NCI-H2081 (cell line): ENCODE measurements at regions not wholly inside any gene's neighbourhood (a gene's known extent, or its start where the extent isn't known, plus 50 kb on each side); places are given as distances from the start of the nearest gene placed in this dataset.
"Not testable (repeated sequence)": the region's sequence is repeated elsewhere in the genome, so short reads cannot be mapped to it uniquely, and the experiment has no call there.

Experiments
- DNase-seq, 2 experiments: peaks; one replicate each; lab custom pipeline; 2025; lab: John Stamatoyannopoulos, UW

DNA sequence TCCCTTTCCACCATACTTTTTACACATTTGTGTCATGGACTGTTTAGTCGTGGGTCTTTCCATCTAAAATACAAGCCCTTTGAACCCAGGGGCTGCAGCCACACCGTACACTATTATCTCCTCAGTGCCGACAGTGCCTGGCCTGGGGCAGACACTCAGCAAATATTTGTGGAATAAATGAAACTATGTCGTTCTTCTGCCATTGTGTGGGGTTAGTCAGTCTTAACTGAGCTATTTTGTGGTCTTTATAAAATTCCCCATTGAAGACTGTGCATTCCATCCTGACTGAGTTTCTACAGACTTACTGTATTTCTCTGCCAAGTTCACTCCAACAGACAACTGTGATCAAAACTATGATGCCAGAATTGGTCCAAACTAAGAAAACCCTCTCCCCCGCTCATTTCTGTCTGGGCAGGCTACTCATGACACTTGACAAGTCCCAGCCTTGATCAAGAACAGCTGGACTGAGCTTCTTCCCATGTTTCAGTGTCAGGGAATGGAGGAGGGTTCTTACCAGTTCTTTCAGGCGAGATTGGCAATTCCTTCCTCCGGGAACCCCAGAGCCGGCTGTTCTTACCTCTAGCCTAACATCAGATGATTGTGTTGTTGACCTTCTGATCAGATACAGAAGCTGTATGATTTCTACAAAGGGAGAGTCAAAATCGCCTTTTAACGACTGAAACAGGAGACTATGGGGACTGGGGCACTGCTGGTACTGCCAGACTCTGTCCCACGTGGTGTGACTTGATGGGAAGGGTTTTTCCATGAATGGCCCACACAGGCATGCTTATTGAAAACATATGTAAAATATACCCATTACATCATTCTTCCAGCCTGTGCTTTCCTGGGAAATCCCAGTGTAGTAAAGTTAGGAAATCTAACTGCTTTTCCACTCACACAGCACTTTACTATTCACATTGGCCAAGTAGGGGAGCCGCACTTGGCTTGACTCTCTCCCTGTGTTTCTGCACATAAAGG, 77.4 kb upstream of the NPAS2 start:
- no peak for DNase-seq

DNA sequence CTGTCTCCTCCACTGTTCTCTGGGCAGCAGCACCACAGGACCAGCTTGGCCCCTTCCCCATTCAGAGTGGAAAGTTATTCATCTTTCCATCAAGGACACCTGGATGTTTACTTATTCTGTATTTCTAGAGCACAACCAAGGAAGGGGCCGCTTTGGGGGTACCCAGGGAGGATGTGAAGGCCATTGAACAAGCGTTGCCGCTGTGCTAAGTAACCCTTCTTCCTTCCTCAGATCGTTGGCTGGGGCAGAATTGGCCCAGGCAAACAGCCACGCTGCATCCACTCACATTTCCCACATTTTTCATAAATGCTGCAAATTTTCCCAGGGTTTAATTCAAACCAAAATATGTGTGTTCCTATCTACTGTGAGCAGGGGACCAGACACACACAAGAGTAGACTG, 76.2 kb upstream of the NPAS2 start:
- DNase-seq, result no peak

DNA sequence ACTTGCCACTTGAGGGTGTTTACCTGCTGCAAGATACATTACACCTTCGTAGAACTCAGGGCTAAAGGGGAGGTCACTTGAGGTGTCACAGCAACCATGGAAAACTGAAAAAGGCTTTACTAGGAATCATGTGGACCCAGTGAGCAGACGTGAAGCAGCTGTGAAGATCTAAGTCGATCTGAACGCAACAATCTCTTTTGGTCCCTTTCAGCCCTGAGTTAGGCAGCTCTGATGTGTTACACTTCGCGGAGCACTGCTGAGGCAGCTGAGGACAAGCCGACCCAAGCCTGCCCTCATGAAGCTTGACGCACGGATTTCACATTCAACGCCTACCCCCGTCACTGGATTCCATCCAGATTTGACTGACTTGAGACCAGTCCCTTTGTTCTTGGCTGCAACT, 75.8 kb upstream of the NPAS2 start:
- DNase-seq, result no peak

DNA sequence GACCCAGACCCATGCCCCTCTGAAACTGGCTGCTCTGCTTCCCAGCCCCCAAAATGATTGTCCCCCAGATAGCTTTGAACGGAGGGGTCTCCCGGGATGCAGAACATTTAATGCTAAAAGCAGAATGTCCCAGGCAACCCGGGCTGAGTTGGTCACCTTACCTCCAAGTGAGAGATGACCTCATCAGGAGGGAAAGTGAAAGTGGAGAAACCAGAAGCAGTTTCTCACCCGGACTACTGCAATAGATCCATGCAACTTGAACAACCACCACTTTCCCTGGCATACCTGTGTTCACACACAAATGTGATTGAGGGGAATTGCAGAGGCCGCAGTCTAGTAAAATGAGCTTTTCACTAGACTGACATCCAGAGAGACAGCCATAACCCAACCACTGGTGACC, 75.3 kb upstream of the NPAS2 start:
- no peak for DNase-seq

DNA sequence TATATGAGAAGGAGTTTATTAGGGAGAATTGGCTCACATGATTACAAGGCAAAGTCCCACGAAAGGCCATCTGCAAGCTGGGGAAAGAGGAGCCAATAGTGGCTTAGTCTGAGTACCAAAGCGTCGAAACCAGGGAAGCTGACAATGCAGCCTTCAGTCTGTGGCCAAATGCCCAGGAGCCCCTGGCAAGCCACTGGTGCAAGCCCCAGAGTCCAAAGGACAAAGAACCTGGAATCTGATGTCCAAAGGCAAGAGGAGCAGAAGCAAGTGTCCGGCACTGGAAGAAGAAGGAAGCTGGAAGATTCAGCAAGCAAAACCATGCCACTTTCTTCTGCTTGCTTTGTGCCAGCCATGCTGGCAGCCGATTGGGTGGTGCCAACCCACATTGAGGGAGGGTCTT, 74.3 kb upstream of the NPAS2 start:
- no peak for DNase-seq

DNA sequence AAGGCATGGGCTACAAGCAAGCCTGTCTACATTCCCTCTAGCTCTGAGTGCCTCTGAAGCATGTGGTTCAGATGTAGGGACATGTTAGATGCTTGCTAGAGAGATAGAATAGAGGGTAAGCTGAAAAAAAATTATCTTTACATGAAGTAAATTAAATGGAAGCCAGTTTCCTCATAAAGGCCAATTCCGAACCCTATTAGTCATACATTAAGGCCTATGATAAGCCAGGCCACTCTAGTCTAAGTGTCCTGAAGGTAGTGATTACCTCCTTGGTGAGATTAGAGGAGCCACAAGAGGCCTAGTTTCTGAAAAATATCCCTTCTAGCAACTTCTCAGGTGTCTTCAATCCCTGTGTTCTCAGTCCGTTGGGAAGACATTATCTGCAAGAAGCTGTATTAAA, 72.4 kb upstream of the NPAS2 start:
- no peak for DNase-seq

DNA sequence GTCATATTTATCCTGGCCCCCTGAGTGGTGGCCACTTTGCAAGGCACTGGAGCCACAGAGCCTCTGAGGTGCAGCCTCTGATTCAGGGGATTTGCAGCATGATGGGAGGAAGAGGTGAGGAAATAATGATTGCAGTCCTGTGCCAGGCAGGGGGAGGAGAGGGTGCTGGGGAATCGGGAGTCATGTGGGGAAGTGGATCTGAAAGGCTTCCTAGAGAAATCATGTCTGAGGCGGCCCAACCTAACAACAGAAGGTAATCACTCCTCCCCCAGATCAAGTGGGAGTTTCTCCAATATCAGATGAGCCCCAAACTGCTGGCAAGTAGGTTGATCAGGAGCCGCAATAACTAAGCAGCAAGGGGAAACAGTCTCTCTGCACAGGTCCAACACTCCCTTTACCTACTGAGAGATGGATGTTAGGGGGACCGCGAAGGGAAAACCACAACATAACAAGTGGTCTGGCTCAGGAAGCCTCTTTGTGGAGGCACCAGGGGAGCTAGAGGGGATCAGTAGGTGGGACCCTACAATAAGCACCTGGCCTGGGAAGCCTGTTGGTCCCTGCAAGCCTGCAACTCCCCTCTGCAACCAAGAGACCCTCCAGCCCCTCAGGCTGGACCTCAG, 71.8 kb upstream of the NPAS2 start:
- no peak for DNase-seq

DNA sequence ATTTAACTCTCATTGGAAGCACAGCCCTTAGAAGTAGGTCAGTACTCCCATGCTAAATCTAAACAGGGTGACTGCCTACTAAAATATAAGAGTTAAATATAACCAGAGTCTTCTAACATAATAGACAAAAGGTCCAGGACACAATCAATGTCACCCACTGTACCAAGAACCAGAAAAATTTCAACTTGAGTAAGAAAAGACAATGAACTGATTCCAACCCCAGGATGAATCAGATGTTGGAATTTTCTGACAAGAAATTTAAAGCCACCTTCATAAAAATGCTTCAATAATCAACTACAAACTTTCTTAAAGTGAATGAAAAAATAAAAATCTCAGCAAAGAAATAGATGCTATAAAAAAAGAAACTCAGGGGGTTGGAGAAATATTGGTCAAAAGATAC, 71.3 kb upstream of the NPAS2 start:
- no peak for DNase-seq

DNA sequence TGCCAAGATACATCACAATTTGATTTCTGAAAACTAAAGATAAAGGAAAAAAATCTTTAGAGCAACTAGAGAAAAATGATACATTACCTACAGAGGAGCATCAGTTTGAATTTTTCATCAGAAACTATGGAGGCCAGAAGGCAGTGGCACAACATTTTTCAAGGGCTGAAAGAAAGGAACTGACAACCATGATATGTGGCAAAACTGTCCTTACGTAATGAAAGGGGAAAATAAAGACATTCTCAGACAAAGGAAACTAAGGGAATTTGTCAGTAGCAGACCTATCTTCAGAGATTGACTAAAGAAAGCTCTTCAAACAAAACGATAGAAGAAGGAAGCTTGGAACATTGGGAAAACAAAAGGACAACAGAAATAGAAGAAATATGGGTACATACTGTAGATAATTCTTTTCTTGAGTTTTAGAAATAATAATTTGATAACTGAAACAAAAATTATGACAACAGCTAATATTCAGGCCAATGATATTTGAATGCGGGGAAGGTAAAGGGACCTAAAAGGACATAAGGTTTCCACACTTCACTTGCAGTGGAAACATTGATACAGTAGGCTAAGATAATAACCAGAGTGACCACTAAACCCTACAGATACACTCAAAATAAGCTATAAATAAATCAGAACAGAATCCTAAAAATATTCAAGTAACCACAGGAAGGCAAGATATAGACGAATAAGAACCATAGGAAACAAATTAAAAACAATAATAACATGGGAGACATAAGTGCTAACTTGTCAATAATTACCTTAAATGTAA, 70.0 kb upstream of the NPAS2 start:
- no peak for DNase-seq

DNA sequence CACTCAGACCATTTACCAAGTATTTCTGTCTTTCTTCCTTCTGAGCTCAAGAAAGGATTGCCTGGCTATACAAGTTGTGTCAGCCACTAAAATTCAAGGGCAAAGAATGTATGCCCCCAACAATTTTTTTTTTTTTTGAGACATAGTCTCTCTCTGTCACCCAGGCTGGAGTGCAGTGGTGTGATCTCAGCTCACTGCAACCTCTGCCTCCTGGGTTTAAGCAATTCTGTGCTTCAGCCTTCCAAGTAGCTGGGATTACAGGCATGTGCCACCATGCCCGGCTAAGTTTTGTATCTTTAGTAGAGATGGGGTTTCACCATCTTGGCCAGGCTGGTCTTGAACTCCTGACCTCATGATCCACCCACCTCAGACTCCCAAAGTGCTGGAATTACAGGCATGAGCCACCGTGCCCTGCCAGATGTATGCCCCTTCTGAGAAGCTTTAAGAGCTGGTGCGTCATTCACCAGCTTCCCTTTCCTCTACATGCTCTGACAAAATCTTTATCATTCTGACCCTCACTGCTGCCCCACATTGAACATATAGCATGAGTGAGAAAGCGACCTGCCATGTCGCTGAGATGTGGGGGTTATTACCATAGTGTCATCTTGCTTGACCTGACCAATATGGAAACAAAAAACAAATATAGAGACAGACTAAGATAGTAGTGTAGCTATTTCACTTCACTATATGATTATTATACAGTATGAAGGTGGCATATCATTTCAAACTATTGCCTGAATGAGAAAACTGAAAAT, 67.9 kb upstream of the NPAS2 start:
- DNase-seq, result not testable (repeated sequence)

DNA sequence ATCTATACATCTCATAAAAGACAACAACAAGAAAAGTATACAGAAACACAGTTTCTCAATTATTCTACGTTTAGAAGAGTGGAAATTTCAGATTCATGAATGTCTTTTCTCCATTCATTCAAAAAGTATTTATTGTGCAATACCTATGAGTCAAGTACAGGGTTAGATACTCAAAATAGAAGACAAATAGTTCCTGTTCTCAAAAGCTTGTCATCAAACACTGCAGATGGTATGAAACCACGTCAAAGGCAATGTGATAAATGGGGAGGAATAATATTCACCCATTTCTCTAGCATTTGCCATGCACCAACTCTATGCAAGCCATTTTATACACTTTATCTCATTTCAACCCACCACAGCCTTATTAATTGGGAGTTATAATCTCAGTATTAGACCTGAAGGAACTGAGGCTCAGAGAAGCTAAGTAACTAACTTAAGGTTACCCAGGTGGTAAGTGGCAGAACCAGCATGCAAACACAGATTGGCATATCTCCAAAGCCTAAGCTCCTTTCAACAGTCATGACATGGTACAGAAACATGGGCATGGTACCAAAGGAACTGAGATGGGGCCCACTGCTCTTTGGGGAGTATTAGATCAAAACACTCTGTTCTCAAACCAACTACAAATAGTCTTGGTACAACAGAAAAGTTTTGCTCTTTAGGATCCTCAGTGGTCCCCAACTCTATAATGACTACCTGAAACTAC, 67.2 kb upstream of the NPAS2 start:
- no peak for DNase-seq

DNA sequence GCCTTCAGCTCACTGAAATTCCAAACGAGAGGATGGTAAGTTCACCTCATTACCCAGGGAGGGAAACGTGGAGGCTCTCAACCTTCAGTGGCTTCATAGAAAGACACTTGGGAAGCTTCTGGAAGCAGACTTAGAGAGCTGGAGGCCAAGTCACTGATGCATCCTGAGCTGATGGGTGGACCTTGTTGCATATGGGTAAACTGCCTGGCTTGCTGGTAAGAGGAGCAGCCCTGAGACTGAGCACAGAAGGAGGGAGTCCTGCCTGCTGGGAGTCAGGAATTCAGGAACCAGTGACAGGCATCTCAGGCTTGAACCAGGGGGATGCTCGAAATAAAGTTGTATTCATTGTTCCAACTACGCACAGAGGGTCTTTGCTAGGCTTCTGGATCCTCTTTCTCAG, 66.5 kb upstream of the NPAS2 start:
- DNase-seq, result no peak

DNA sequence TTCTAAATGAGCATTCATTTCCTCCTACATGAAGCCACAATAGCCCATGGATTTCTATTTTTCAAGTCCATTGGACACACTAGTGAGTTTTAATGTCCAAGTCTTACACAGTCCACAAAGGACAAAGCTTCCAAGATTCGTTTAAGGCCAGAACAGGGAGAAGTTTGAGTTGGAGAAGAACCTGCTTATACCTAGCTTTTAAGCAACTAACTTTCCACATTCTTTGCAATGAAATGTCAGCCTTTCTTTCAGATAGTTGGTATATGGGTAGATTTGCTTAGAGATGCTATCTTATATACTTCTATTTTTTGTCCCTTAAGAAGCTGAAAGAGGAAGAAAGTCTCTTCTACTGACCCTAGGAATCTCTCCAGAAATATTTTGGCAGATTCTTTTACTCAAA, 66.1 kb upstream of the NPAS2 start:
- DNase-seq, result no peak

DNA sequence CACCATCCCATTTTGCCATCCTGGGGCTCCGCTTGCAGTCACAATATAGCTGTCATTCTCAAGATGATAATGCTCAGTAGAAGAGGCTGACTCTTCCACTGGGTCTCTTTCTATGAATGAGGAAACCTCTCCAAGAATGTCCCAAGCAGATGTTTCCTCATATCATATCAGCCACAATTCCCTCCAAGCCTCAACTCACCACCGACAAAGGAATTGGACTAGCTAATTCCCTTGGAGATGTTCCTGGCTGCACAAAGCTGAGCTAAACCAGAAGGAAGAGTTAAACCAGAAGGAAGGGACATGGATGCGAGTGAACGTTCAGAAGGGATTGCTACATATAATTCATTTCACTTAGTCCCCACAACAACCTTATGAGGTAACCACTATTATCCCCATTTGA, 65.0 kb upstream of the NPAS2 start:
- DNase-seq, result no peak

DNA sequence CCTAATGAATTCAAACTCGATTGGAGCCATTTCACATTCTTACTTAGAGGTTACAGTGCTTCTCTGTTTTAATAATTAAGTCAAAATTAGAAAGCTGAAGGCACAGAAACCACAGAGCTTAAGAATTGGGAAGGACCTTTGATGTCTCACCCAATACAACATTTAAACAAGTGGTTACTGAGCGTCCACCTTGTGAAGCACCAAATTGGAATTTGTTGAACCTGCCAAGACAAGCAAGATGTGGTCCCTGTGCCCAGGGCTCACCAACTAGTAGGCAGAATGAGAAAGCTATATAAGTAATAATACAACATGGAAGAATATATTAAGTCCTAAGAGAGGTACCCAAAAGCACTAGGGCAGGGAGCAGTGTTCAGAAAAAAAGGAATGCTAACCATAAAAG, 64.5 kb upstream of the NPAS2 start:
- no peak for DNase-seq

DNA sequence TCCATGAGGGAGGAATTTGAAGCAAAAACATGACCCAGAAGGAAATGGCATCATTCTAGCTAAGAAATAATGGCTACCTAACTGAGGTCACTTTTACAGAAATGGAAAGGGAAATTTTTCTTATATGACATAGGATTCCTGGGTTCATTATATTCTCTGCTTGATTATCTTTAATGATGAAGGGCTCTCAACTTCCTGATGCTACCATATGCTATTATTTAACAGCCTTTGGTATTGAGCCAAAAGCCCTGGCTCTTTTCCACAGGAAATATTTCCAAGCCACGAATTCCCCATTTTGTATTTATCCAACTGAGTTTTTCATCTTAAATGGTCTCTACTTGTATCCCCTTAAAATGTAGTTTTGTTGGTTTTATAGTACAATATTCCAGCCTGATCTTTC, 63.2 kb upstream of the NPAS2 start:
- DNase-seq, result no peak

DNA sequence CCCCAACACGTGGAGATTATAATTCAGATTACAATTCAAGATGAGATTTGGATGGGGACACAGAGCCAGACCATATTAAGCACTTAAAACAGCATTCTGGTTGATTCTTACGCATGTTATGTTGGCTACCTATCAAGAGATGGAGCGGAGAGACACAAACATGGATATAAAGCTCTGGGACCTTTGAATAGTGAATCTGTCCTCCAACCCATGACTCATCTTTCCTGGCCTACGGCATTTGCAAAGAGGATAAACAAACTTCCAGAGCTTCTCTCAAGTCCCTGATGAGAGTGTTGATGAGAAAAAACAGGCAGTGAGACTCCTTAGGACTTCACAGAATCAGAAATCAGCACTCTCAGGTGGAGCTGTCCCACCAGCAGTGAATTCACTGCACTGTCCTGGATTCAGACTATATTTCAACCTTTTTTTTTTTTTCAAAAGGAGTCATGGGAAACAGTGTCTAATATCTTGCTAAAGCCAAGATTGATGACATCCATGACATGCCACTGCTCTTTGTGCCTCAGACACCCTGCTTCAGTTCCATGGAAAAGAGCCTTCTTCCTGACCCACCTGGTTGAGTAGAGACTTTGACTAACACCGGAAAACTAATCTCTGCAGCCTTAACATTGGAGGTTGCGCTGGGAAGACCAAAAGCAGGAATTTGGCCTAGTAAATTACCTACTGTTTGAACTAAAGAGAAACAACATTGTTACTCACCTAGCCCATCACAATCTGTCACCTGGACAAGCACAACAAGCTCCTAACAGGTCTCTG, 62.1 kb upstream of the NPAS2 start:
- no peak for DNase-seq

DNA sequence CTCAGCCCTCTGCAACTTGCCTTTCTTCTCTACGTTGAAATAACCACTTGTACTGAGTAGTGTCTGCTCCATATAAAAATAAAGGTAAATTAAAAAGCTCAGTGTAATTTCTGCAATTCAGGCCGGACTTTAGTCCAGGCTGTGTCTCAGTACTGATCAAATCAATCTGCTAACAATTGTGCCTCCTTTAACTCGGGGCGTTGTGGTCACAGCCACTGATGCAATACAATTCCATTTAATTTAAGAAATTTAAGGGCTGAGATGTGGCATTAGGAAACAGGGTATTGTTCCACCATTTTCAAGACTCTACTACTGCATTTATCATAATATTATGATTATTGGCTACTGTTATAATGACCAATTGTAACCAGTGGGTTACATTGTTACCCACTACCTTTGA, 60.0 kb upstream of the NPAS2 start:
- no peak for DNase-seq

DNA sequence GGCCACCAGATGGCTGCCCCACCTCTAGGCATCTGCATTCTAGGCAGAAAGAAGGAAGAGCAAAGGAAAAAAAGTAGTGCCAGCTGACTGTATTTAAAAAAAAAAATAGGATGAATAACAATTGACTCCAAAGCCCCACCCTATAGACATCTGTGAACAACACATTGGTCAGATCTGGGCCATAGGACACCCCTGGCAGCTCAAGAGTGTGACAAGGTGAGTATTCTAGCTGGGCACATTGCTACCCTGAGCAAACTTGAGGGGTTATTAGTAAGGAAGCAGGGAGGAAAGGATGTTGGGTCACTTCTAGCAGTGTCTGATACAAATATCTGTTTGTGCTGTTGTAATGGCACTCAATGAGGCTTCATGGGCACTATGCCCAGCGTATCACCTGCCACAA, 58.6 kb upstream of the NPAS2 start:
- DNase-seq, result no peak

DNA sequence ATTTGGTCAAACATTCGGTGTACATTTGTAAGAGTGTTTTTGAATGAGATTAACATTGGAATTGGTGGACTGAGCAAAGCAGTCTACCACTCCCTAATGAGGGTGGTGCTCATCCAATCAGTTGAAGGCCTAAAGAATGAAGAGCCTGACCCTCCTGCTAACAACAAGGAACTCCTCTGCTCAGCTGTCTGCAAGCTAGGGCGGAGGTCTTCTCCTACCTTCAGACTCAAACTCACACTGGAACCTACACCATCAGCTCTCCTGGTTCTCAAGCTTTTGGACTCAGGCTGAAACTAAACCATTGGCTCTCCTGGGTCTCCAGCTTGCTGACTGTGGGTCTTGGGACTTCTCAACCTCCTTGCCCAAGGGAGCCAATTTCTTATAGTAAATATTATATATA, 55.5 kb upstream of the NPAS2 start:
- DNase-seq, result no peak

DNA sequence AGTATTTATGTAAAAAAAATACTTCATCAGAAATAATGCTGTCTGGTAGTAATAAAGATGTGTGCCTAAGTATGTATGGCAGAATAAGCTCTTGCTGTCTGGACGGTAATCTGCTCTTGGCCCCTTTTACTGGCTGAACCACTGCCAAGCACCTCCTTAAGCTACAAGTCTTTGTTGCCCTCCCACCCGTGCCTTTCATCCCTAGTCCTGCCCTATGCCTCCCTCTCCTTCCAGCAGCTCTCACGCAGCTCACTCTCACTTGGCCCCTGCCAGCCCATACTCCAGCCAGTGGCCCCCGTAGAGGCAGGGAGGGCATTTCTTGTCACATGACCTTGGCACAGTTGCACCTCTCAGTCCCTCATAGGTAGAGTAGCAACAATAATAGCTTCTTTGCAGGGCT, 54.5 kb upstream of the NPAS2 start:
- DNase-seq, result no peak
